PC-3 (cell line): ENCODE measurements at regions not wholly inside any gene's neighbourhood (a gene's known extent, or its start where the extent isn't known, plus 50 kb on each side); places are given as distances from the start of the nearest gene placed in this dataset.

Experiments used
- ATAC-seq: fragments of 200-7000 bp; cut with Tn5 transposase; 2 replicates; pipeline ENCODE4 v1.9.1; 2020; ENCODE audit warnings: mild to moderate bottlenecking, moderate library complexity
- BruUV-seq: library from RNA; stranded (reverse); fragments of 400-500 nt; replicated peaks from 2 replicates; lab custom pipeline; 2021; lab: Mats Ljungman, UMichigan
- CTCF ChIA-PET: fragments of 300-600 bp; sonication (Branson Sonifier 250); formaldehyde crosslinking; loops from one replicate; lab custom pipeline; 2022; ENCODE audit warnings: antibody characterized with exemption; lab: Charles Lee
- POLR2A ChIA-PET: fragments of 300-600 bp; sonication (Branson Sonifier 250); formaldehyde crosslinking; loops from one replicate; lab custom pipeline; 2022; ENCODE audit warnings: antibody characterized with exemption; ENCODE audit not compliant: unreplicated experiment; lab: Charles Lee
- DNase-seq: peaks from one replicate; pipeline ENCODE4 v3.0.0-alpha.2; 2015
- H2AFZ ChIP-seq: fragments of 300-600 bp; sonication (generic); 2 replicates; pipeline ENCODE4 v1.6.0; 2016; ENCODE audit warnings: antibody characterized with exemption, low read length
- H3F3A ChIP-seq: fragments of 300-600 bp; sonication (generic); one replicate; pipeline ENCODE4 v1.6.0; 2017; ENCODE audit warnings: antibody characterized with exemption, low read length, control low read depth, mild to moderate bottlenecking; ENCODE audit not compliant: unreplicated experiment
- H3K27ac ChIP-seq: fragments of 300-600 bp; sonication (generic); 2 replicates; pipeline ENCODE4 v1.5.1; 2016; ENCODE audit warnings: mild to moderate bottlenecking, low read length
- H3K27me3 ChIP-seq: fragments of 300-600 bp; sonication (generic); 2 replicates; pipeline ENCODE4 v1.6.1; 2016; ENCODE audit warnings: low read length, mixed read lengths
- H3K36me3 ChIP-seq: fragments of 300-600 bp; sonication (generic); 2 replicates; pipeline ENCODE4 v1.6.1; 2016; ENCODE audit warnings: low read depth, mixed run types, low read length, mixed read lengths
- H3K4me1 ChIP-seq: fragments of 300-600 bp; sonication (generic); 2 replicates; pipeline ENCODE4 v1.5.1; 2016; ENCODE audit warnings: low read length; ENCODE audit not compliant: insufficient read depth
- H3K4me2 ChIP-seq: fragments of 300-600 bp; sonication (generic); 2 replicates; pipeline ENCODE4 v1.6.0; 2016; ENCODE audit warnings: low read length
- H3K4me3 ChIP-seq: fragments of 300-600 bp; sonication (generic); 2 replicates; pipeline ENCODE4 v1.5.1; 2016; ENCODE audit warnings: mild to moderate bottlenecking, low read length, mixed read lengths
- H3K79me2 ChIP-seq: fragments of 300-600 bp; sonication (generic); 2 replicates; pipeline ENCODE4 v1.6.1; 2017; ENCODE audit warnings: low read length, mixed read lengths
- H3K9ac ChIP-seq: fragments of 300-600 bp; sonication (generic); 2 replicates; pipeline ENCODE4 v1.6.0; 2016; ENCODE audit warnings: mild to moderate bottlenecking, low read length
- H3K9me2 ChIP-seq: fragments of 300-600 bp; sonication (generic); replicated peaks from 2 replicates; pipeline ENCODE4 v1.6.1; 2016; ENCODE audit warnings: mixed run types, low read length, mixed read lengths
- H3K9me3 ChIP-seq: fragments of 300-600 bp; sonication (generic); 2 replicates; pipeline ENCODE4 v1.6.1; 2016; ENCODE audit warnings: low read length, mixed read lengths
- H4K20me1 ChIP-seq: fragments of 300-600 bp; sonication (generic); 2 replicates; pipeline ENCODE4 v1.6.1; 2016; ENCODE audit warnings: low read length, mixed read lengths
- EZH2 ChIP-seq: fragments of 300-600 bp; sonication (generic); IDR thresholded peaks from one replicate; pipeline ENCODE4 v1.6.1; 2017; ENCODE audit warnings: antibody characterized with exemption, mild to moderate bottlenecking, low read length; ENCODE audit not compliant: unreplicated experiment
- EZH2phosphoT487 ChIP-seq: fragments of 300-600 bp; sonication (generic); IDR thresholded peaks from 2 replicates; pipeline ENCODE4 v1.6.1; 2018; ENCODE audit warnings: mild to moderate bottlenecking, antibody characterized with exemption, low read length, borderline replicate concordance
- intact Hi-C: fragments of 100-400 bp; cut with micrococcal nuclease; formaldehyde crosslinking; loops from 2 replicates; pipeline ENCODE4 v1.9.0; 2023
- TF ChIP-seq, protein P1 (sequence below): fragments of 300-600 bp; sonication (generic); conservative IDR thresholded peaks from 2 replicates; pipeline ENCODE4 v1.5.1; 2017; ENCODE audit warnings: antibody characterized with exemption, low read depth, mild to moderate bottlenecking, low read length

DNA sequence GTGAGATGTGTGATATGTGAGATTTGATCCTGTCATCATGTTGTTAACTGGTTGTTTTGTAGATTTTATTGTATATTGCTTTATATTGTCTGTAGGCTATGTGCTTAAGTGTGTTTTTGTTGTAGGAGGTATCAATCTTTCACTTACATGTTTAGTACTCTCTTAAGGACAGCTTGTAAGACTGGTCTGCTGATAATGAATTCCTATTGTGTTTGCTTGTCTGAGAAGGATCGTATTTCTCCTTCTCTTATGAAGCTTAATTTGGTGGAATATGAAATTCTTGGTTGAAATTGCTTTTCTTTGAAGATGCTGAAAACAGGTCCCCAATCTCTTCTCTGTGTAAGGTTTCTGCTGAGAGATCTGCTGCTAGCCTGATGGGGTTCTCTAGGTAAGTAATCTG is 94.5 kb upstream of the ARHGAP5 start:
- H3K36me3 ChIP-seq, result no peaks in the 10 kb centered on the region; the same call in 1 of the 2 replicates
- H3K4me2 ChIP-seq, result no peak overlapping the region
- ChIA-PET POLR2A (no interaction called here), CTCF (no interaction called here)
- no peaks in the 10 kb centered on the region for H3K9me2 ChIP-seq
- peaks cover 6% of the 10 kb centered on the region for H3K9me3 ChIP-seq
- no peaks in the 10 kb centered on the region for H3K79me2 ChIP-seq
- no peak for ATAC-seq
- H2AFZ ChIP-seq, result no peak overlapping the region
- no peak overlapping the region for H3K27ac ChIP-seq
- no peak overlapping the region for H3K4me3 ChIP-seq
- no peak overlapping the region for H3K9ac ChIP-seq
- H3F3A ChIP-seq, result no peaks in the 10 kb centered on the region
- H3K27me3 ChIP-seq, result no peaks in the 10 kb centered on the region
- intact Hi-C loops, result no loop called here
- no peak for DNase-seq
- H4K20me1 ChIP-seq, result no peaks in the 10 kb centered on the region
- TF ChIP-seq, protein P1, sequence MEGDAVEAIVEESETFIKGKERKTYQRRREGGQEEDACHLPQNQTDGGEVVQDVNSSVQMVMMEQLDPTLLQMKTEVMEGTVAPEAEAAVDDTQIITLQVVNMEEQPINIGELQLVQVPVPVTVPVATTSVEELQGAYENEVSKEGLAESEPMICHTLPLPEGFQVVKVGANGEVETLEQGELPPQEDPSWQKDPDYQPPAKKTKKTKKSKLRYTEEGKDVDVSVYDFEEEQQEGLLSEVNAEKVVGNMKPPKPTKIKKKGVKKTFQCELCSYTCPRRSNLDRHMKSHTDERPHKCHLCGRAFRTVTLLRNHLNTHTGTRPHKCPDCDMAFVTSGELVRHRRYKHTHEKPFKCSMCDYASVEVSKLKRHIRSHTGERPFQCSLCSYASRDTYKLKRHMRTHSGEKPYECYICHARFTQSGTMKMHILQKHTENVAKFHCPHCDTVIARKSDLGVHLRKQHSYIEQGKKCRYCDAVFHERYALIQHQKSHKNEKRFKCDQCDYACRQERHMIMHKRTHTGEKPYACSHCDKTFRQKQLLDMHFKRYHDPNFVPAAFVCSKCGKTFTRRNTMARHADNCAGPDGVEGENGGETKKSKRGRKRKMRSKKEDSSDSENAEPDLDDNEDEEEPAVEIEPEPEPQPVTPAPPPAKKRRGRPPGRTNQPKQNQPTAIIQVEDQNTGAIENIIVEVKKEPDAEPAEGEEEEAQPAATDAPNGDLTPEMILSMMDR, result no peak
- BruUV-seq, result no TSS peak
- no peaks in the 10 kb centered on the region for H3K4me1 ChIP-seq

DNA sequence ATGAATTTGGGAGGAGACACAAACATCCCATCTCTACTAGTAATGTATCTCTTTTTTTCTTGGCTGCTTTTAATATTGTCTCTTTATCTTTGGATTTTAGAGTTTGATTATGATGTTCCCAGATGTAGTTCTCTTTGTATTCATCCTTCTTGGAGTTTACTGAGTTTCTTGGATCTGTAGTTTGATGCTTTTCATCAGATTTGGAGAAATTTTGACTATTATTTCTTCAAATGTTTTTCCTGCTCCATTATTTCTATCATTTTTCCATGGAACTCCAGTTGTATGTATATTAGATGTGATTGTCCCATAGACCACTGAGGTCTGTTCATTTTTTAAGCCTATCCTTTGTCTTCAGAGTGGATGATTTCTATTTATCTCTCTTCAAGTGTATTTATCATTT is 90.7 kb upstream of the ARHGAP5 start:
- H3K4me1 ChIP-seq, result peaks cover 11% of the 10 kb centered on the region
- H4K20me1 ChIP-seq, result no peaks in the 10 kb centered on the region
- H3K79me2 ChIP-seq, result no peaks in the 10 kb centered on the region
- no TSS peak for BruUV-seq
- ChIA-PET POLR2A (no interaction called here), CTCF (no interaction called here)
- H3K36me3 ChIP-seq, result no peaks in the 10 kb centered on the region; the same call in 1 of the 2 replicates
- H2AFZ ChIP-seq, result no peak overlapping the region
- H3K9ac ChIP-seq, result no peak overlapping the region
- no peak overlapping the region for H3K4me2 ChIP-seq
- TF ChIP-seq EZH2, result no peak
- TF ChIP-seq, protein P1, result no peak
- TF ChIP-seq EZH2phosphoT487, result no peak
- no peaks in the 10 kb centered on the region for H3K9me2 ChIP-seq
- ATAC-seq, result no peak
- no peak for DNase-seq
- H3K27ac ChIP-seq, result no peak overlapping the region
- intact Hi-C loops, result no loop called here
- peaks cover 6% of the 10 kb centered on the region for H3K9me3 ChIP-seq
- H3K27me3 ChIP-seq, result no peaks in the 10 kb centered on the region
- H3F3A ChIP-seq, result peaks cover under 1% of the 10 kb centered on the region
- H3K4me3 ChIP-seq, result no peak overlapping the region

DNA sequence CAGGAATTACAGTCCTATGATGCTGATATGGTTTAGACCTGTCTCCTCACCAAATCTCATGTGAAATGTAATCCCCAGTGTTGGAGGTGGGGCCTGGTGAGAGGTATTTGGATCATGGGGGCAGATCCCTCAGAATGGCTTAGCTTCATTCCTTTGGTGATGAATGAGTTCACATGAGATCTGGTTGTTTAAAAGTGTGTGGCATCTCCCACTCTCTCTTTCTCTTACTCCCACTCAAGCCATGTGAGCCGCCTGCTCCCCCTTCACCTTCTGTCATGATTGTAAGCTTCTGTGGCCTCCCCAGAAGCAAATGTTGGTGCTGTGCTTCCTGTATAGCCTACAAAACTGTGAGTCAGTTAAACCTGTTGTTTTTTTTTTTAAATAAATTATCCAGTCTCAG is 89.4 kb upstream of the ARHGAP5 start:
- H4K20me1 ChIP-seq, result no peaks in the 10 kb centered on the region
- no peaks in the 10 kb centered on the region for H3K27me3 ChIP-seq
- no peak overlapping the region for H3K27ac ChIP-seq
- TF ChIP-seq, protein P1, result no peak
- no peaks in the 10 kb centered on the region for H3K79me2 ChIP-seq
- H3K9me3 ChIP-seq, result peaks cover 3% of the 10 kb centered on the region
- DNase-seq (no peak), ATAC-seq (no peak)
- no peaks in the 10 kb centered on the region for H3K36me3 ChIP-seq
- POLR2A ChIA-PET, result no interaction called here
- no peaks in the 10 kb centered on the region for H3K9me2 ChIP-seq
- no peak overlapping the region for H3K4me2 ChIP-seq
- no peak overlapping the region for H2AFZ ChIP-seq
- H3F3A ChIP-seq, result peaks cover 5% of the 10 kb centered on the region
- BruUV-seq, result no TSS peak
- CTCF ChIA-PET, result no interaction called here
- intact Hi-C loops, result no loop called here
- H3K4me1 ChIP-seq, result peaks cover 21% of the 10 kb centered on the region
- H3K4me3 ChIP-seq, result no peak overlapping the region
- H3K9ac ChIP-seq, result no peak overlapping the region
